ENCODE measurements at regions not wholly inside any gene's neighbourhood (a gene's known extent, or its start where the extent isn't known, plus 50 kb on each side); places are given as distances from the start of the nearest gene placed in this dataset.

DNA sequence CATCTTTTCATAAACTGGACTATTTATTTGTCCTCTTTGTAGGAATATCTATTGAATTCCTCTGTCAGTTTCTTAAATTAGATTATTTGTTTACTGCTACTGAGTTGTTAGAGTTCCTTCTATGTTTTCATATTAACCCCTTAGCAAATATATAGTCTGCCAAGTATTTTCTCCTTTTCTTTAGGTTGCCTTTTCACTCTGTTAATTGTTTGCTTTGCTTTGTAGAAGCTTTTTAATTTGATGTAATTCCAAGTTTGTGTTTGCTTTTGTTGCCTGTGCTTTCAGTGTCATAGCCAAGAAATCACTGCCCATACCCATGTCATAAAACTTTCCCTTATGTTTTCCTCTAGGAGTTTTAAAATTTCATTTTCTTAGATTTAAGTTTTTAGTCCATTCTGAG lies 256.2 kb upstream of the SEMA3A start:
- no peak for DNase-seq (ENCODE audit: low spot score)
- no peaks in the 10 kb centered on the region for H3K9me3 ChIP-seq (ENCODE audit: low read length)
- intact Hi-C loops (cut with micrococcal nuclease; ENCODE audit: unreplicated experiment), result no loop called here
- TF ChIP-seq EZH2phosphoT487 (IDR thresholded peaks at IDR 0.05; ENCODE audit: borderline replicate concordance, low read depth, low read length), result no peak
- TF ChIP-seq, protein P1, sequence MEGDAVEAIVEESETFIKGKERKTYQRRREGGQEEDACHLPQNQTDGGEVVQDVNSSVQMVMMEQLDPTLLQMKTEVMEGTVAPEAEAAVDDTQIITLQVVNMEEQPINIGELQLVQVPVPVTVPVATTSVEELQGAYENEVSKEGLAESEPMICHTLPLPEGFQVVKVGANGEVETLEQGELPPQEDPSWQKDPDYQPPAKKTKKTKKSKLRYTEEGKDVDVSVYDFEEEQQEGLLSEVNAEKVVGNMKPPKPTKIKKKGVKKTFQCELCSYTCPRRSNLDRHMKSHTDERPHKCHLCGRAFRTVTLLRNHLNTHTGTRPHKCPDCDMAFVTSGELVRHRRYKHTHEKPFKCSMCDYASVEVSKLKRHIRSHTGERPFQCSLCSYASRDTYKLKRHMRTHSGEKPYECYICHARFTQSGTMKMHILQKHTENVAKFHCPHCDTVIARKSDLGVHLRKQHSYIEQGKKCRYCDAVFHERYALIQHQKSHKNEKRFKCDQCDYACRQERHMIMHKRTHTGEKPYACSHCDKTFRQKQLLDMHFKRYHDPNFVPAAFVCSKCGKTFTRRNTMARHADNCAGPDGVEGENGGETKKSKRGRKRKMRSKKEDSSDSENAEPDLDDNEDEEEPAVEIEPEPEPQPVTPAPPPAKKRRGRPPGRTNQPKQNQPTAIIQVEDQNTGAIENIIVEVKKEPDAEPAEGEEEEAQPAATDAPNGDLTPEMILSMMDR (conservative IDR thresholded peaks at IDR 0.05; ENCODE audit: low read length), result no peak
- H3K4me3 ChIP-seq (ENCODE audit: low read depth, low read length, poor library complexity, severe bottlenecking), result no peak overlapping the region
- H3K79me2 ChIP-seq (ENCODE audit: insufficient read depth, low read depth, low read length), result no peaks in the 10 kb centered on the region
- H3K4me2 ChIP-seq (ENCODE audit: low read length), result no peak overlapping the region
- no peaks in the 10 kb centered on the region for H3K36me3 ChIP-seq (ENCODE audit: insufficient read depth, low read length)
- ChIA-PET CTCF (ENCODE audit: unreplicated experiment) (no interaction called here), POLR2A (interaction anchor here (0.6 kb wide), 1 partner anchor 83 kb away, joined by 3 read pairs; no protein-coding TSS in a partner anchor)
- H4K20me1 ChIP-seq (ENCODE audit: insufficient read depth, low read length), result no peaks in the 10 kb centered on the region
- H3K4me1 ChIP-seq (ENCODE audit: insufficient read depth, low read length, poor library complexity, severe bottlenecking), result no peaks in the 10 kb centered on the region
- H3K9me2 ChIP-seq (ENCODE audit: insufficient read depth, low read length), result no peaks in the 10 kb centered on the region
- BruUV-seq (replicated peaks), result no TSS peak
- no peak overlapping the region for H3K27ac ChIP-seq (ENCODE audit: low read depth, low read length, poor library complexity, severe bottlenecking)
- H2AFZ ChIP-seq (ENCODE audit: low read length), result no peak overlapping the region

DNA sequence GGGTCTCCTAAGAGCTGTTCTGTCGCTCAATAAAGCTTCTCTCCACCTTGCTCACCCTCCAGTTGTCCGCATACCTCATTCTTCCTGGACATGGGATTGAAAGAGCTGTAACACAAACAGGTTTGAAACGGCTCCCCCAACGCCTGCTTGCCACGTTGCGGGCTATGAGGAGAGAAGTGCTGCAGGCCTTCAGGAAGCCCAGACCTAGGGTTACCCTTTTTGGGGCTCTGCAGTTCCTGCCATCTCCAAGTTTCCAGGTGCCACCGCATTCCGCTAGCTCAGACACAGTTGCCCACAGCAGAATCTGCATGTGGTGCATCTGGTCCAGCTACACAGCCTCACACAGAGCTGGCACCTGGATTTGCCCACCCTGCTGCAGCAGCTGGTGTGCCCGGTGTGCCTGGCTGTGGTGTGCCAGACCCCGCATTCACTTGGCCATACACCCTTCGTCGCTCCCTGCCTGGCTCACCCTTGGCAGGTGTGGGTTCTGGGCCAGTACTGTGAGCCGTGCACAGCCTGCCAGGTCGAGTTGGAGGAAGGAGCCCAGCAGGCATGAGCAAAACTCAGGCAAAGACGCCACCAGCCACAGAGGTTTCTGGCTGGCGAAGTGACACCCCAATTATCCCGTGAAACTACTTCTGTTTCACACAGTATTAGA lies 253.2 kb upstream of the SEMA3A start:
- H3K79me2 ChIP-seq (ENCODE audit: insufficient read depth, low read depth, low read length), result no peaks in the 10 kb centered on the region
- intact Hi-C loops (cut with micrococcal nuclease; ENCODE audit: unreplicated experiment), result no loop called here
- no peaks in the 10 kb centered on the region for H3K9me3 ChIP-seq (ENCODE audit: low read length)
- no peak overlapping the region for H3K4me2 ChIP-seq (ENCODE audit: low read length)
- no peak overlapping the region for H3K27ac ChIP-seq (ENCODE audit: low read depth, low read length, poor library complexity, severe bottlenecking)
- H4K20me1 ChIP-seq (ENCODE audit: insufficient read depth, low read length), result no peaks in the 10 kb centered on the region
- ChIA-PET POLR2A (no interaction called here), CTCF (ENCODE audit: unreplicated experiment) (no interaction called here)
- no peaks in the 10 kb centered on the region for H3K36me3 ChIP-seq (ENCODE audit: insufficient read depth, low read length)
- TF ChIP-seq EZH2phosphoT487 (IDR thresholded peaks at IDR 0.05; ENCODE audit: borderline replicate concordance, low read depth, low read length), result no peak
- TF ChIP-seq, protein P1 (conservative IDR thresholded peaks at IDR 0.05; ENCODE audit: low read length), result no peak
- no peak for DNase-seq (ENCODE audit: low spot score)
- no peaks in the 10 kb centered on the region for H3K9me2 ChIP-seq (ENCODE audit: insufficient read depth, low read length)
- no peak overlapping the region for H3K4me3 ChIP-seq (ENCODE audit: low read depth, low read length, poor library complexity, severe bottlenecking)
- H2AFZ ChIP-seq (ENCODE audit: low read length), result no peak overlapping the region
- no TSS peak for BruUV-seq (replicated peaks)
- no peaks in the 10 kb centered on the region for H3K4me1 ChIP-seq (ENCODE audit: insufficient read depth, low read length, poor library complexity, severe bottlenecking)

DNA sequence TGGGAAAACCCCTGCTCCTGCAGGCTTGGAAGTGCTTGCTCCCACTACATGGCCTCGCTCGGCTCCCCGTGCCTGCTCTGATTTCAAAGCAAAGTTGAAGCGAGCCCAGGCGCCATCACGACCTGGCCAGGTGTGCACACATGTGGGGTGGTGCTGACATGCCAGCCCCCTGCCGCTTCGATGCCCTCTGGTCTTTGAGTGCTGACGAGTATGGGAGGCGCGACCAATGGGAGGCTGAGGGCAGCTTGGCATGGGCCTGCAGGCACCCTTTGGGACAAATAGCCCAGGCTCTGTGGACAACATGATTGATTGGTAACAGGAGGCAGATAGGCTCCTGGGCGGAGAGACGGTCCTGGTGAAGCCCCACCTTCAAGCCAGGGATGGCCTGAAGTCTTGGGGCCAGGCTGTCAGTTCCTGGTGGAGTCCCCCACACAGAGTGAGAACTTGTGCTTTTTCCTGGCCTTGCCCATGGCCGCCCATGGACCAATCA lies 252.4 kb upstream of the SEMA3A start:
- no peaks in the 10 kb centered on the region for H3K9me3 ChIP-seq (ENCODE audit: low read length)
- no peaks in the 10 kb centered on the region for H3K36me3 ChIP-seq (ENCODE audit: insufficient read depth, low read length)
- ChIA-PET POLR2A (no interaction called here), CTCF (ENCODE audit: unreplicated experiment) (no interaction called here)
- H3K4me1 ChIP-seq (ENCODE audit: insufficient read depth, low read length, poor library complexity, severe bottlenecking), result no peaks in the 10 kb centered on the region
- H4K20me1 ChIP-seq (ENCODE audit: insufficient read depth, low read length), result no peaks in the 10 kb centered on the region
- H3K4me2 ChIP-seq (ENCODE audit: low read length), result no peak overlapping the region
- no peak overlapping the region for H3K27ac ChIP-seq (ENCODE audit: low read depth, low read length, poor library complexity, severe bottlenecking)
- no peak overlapping the region for H3K4me3 ChIP-seq (ENCODE audit: low read depth, low read length, poor library complexity, severe bottlenecking)
- no peak for DNase-seq (ENCODE audit: low spot score)
- BruUV-seq (replicated peaks), result no TSS peak
- H3K79me2 ChIP-seq (ENCODE audit: insufficient read depth, low read depth, low read length), result no peaks in the 10 kb centered on the region
- no peak for TF ChIP-seq EZH2phosphoT487 (IDR thresholded peaks at IDR 0.05; ENCODE audit: borderline replicate concordance, low read depth, low read length)
- TF ChIP-seq, protein P1 (conservative IDR thresholded peaks at IDR 0.05; ENCODE audit: low read length), result no peak
- H3K9me2 ChIP-seq (ENCODE audit: insufficient read depth, low read length), result no peaks in the 10 kb centered on the region
- intact Hi-C loops (cut with micrococcal nuclease; ENCODE audit: unreplicated experiment), result no loop called here
- no peak overlapping the region for H2AFZ ChIP-seq (ENCODE audit: low read length)
